NCI-H748 (cell line): ENCODE measurements at regions not wholly inside any gene's neighbourhood (a gene's known extent, or its start where the extent isn't known, plus 50 kb on each side); places are given as distances from the start of the nearest gene placed in this dataset.
A peak's percentile ranks its signal among the peaks of the same experiment; 100 is the strongest.
"Not testable (repeated sequence)": the region's sequence is repeated elsewhere in the genome, so short reads cannot be mapped to it uniquely, and the experiment has no call there.

Source experiments
- DNase-seq: peaks from one replicate; lab custom pipeline; 2025; ENCODE audit not compliant: unreplicated experiment; lab: John Stamatoyannopoulos, UW

DNA sequence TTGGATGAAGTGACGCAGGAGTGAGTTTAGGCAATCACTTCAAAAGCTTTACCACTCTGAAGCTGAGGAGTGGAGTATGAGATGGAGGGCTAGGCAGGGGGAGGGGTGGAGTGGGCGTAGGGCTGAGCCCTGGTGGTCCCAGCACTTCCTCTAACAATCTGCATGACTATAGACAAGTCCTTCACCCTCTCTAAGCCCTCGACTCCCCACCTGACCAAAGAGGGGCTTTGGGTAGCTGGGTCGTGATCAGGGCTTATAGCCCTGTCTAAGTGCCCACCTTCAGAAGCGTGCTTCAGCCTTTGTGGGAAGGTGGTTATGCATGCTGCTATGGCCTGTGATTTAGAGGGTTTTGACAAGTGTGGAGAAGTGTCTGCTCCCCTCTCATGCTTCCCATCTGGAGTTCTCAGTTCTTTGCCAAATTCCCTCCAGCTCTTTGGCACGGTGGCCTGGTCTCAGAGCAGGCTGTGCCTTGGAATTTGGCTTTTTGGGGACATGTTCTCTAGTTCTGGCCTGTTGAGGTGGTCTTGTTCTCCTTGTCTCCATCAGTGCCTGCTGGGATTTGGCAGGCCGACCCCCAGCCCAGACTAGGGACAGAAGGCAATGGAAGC, 53.0 kb downstream of the ACTBL2 start:
- DNase-seq, result no peak

DNA sequence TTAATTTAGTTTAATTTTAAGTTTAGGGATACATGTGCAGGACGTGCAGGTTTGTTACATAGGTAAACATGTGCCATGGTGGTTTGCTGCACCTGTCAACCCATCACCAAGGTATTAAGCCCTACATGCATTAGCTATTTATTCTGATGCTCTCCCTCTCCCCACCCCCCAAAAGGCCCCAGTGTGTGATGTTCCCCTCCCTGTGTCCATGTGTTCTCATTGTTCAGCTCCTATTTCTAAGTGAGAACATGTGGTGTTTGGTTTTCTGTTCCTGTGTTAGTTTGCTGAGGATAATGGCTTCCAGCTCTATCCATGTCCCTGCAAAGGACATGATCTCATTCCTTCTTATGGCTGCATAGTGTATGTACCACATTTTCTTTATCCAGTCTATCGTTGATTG, 53.6 kb downstream of the ACTBL2 start:
- not testable (repeated sequence) for DNase-seq

DNA sequence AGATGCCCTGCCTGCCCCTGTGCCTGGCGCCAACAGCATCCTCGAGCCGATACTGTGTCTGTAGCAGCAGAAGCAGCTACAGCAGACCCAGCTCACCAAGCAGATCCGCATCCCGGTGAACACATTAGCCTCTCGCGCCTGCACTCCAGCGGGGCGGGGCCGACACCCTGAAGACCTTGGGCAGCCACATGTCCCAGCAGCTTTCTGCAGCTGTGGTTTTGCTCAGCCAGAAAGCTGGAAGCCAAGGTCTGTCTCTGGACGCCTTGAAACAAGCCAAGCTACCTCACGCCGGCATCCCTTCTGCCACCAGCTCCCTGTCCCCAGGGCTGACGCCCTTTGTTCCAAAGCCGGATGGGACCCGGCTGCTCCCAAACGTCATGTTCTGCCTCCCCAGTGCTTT, 59.6 kb downstream of the ACTBL2 start:
- DNase-seq, result peak; percentile 71

DNA sequence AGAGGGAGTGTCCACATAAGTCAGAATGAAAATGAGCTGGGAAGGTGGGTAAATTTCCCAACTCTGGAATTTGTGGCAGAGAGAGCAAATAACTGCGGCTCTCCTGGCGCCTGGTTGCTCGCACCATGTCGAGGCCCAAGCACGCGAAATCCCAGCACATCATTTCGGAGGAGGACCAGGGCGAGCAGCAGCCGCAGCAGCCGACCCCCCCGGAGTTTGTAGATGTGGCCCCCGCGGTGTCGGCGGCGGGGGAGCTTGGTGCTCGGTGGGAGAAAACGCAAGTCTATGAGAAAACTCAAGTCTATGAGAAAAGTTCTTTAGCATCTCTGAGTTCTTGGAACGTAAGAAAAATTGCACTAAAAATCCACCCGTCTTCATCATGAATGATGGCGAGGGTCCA, 60.3 kb downstream of the ACTBL2 start:
- no peak for DNase-seq

DNA sequence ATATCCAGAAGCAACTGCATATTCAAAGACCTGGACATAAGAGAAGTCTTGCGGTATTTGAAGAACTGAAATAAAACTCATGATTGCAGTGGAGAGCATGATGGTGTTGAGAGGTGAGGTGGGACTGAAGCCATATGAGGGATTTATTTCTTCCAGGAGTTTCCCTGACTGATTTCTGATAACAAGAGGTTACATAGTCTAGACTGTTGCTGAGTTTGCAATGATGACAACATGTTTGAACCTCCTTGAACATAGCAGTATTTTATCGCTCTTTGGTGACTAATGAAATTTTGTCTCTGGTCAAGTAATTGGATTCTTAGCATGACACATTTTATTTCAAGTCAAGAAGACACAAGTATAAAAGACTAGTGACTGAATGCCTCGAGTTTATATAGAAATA, 61.8 kb downstream of the ACTBL2 start:
- no peak for DNase-seq

DNA sequence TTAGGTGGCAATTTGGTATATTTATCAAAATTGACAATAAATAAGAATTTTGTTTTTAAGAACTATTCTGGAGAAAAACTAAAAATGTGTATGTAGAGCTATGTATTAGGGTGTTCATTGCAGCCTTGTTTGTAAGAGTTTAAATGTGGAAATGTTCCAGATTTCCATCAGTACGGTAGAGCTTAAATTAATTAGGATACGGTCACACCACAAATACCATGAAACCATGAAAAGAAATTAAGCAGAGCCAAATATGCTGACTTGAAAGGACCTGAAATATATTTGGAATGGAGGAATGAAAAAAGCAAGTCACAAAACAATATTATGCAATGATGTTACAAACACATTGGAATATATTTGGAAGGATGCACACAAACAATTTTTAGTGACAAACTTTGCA, 64.6 kb downstream of the ACTBL2 start:
- DNase-seq, result no peak

DNA sequence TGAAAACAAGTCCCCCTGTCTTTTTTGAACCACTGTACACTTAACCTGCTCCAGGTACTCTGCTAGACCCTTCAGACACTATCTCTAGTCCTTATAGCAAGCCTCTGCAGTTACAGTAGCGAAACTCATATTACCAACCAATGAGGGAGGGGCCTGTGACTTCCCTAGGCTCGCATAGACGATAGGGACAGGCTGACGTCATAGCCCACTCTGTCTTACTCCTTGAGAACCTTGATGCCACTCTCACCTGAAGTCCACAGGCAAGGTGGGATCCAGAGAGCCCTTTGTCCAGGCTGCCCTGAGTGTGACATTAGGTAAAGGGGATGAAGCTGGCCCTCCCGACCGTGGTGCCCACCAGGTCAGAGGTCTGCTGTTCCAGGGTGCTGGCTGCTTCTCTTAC, 65.3 kb downstream of the ACTBL2 start:
- no peak for DNase-seq

DNA sequence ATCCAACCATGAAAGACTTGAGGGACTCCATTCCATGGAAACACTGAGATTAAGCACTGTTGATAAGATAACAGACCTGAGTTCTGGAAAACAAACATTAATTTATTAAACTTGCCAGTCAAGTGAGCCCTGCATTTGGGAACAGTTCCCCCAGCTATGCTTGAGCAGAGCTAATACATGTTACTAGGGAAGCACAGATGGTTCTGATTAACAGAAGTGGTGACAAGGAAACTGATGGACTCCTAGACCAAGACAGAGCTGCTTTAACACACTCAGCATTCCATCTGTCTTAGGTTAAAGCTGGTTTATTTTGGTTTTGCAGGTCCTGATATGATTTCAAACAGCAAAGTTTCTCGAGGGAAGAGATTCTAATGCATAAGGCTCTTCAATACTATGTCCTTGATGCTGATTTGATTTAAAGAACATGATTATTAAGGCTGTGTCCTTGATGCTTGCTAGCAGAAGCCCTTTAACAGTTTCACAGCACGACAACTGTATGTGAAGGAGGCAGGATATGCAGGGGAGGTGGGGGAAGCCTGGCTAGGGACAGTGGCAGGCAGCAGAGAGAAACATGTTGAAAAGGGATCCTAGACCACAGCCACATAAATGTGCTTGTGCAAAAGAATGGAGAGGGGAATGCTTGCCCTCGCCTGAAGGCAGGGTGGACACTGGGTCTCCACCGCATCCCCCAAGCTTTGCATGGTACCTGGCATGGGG, 66.2 kb downstream of the ACTBL2 start:
- DNase-seq, result no peak

DNA sequence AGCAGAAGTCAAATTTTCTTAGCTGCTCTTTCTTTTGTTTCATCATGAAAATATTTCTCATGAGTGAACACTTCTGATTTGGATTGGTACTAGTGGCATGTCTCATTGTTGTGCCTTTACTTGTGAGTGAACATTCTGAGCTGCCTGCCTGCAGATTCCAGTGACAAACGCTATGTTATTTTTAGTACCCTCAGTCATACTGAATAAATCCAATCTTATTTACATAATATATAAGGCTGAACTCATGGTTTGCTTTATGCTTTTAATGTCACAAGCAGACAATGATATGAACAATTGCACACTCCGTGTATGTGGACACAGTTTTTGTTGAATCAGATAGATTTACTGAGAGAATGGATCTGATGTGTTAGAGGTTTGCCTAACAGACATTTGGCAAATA, 67.8 kb downstream of the ACTBL2 start:
- no peak for DNase-seq

DNA sequence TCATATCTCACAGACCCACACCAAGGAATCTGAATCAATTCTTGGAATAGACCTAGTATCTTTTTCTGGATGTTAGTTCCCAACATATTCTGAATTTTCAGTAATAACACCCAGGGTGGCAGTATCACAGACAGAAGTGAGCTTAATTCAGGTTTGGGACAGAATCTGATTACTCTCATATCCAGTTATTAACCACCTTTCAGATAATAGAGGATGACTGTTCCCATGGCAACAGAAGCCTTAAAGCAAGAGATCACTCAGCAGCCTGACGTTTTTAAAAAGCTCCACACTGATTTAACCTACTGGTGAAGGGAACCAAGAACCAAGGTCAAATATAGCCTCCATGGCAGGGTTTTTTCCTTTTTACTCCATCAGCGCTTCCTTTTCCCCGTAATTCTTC, 68.4 kb downstream of the ACTBL2 start:
- peak; percentile 47 for DNase-seq

DNA sequence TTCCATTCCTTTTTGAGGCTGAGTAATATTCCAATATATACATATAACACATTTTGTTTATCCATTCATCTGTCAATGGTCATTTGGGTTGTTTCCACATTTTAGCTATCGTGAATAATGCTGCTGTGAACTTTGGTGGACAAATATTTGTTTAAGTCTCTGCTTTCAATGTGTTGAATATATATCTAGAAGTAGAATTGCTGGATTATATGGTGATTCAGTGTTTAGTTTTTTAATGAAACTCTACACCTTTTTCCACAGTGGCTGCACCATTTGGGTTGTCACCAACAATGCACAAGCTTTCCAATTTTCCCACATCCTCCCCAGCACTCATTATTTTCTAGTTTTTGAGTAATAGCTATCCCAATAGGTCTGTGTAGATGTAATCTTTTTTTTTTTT, 69.5 kb downstream of the ACTBL2 start:
- no peak for DNase-seq

DNA sequence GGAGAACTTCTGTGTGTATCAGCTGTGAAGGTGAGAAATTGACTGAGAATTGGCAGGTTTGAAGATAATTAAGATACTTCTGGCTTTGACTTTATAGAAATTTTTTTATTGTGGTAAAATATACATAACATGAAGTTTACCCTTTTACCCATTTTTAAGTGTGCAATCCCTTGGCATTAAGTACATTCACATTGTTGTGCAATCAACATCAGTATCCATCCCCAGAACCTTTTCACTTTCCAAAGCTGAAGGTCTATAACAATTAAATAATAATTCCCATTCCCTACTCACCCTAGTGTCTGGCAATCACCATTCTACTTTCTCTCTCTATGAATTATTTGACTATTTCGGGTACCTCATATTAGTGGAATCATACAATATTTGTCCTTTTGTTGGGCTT, 69.9 kb downstream of the ACTBL2 start:
- DNase-seq, result no peak

DNA sequence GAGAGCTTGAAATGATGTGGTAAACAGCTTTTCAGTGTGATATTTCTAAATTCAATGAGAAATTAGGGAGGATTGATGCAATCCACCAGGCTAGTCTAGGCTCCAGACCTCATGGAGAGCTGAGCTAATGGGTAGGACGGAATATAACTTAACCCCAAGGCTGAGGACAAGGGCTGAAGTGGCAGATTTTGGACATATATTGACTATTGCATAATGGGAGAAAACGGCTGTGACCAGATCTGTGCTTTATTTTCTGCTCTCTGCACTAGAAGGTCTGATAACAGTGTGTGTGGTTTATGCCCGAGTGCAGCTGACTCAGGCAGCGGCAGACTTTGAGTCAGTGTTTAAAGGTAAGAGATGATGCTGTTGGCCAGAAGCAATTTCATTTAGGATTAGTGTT, 70.6 kb downstream of the ACTBL2 start:
- no peak for DNase-seq

DNA sequence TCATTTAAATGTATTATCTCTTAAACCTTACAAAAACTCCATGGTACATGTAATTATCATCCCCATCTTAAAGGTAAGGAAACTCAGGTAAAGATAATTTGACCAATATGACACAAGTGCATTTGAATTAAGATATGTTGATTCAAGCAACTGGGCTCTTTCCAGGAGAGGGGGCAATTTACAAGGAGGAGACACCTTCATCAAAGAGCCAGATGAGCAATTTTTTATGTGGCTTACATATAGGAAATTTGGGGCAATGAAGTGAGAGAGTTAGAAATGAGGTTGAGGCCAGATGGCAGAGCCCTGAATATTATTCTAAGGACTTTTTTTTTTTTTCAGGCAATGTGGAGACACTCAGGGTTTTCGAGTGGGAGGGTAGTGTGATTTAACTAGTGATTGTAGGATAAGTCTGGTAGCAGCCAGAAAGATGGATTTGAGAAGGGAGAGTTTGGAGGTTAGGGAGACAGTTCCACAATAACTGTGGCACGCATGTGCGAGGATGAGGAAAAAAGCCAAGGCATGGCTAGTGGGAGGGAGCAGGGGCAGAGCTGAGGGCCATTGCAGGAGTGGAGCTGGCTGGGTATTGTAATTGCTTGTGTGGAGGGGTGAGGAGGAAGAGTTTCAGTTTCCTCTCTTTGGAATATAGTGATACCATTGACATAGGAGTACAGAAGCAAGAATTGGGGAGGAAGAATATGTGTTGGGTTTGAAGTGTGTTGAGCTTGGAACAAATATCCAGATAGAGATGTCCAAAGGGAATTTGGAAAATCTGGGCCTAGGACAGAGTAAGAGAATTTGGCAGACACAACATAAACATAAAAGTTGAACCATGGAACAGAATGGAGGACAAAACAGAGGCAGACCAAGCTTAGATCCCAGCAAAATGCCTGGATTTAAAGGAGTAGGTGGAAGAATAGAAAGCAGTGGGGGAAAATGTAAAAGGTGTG, 72.0 kb downstream of the ACTBL2 start:
- no peak for DNase-seq

DNA sequence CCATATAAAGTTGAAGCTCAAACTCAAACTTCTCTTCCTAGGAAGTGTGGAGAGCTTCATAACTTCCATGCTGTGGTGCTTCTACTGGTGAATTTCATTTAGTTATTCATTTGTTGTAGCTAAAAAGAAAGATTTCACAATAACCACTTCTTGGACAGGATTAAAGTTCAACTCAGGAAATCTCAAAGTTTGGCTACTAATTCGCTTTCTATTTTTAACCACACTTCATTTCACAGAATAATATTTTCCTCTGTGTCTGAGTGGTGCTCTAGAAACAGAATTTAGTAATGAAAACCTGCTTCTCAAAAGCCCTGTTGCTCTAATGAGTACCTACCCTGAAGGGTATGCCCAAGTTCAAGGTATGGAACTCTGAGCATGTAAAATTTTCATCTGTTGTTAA, 73.9 kb downstream of the ACTBL2 start:
- no peak for DNase-seq

DNA sequence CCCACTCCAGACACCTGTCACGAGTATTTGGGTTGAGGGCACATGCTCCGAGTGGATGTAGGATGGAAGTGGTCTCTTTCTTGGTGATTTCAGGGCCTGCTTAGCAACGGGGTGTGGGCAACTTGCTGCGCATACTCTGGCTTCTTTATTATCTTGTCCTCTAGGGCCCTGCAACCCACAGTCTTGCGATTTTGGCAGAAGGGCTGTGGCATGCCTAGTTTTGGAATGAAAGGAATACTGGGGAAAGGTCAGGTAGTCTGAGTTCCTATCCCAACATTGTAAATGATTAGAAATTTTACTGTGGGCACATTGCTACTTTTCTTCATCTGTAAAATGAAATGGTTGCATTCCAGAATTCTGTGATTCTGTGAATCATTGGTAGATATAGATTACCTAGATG, 74.3 kb downstream of the ACTBL2 start:
- DNase-seq, result no peak

DNA sequence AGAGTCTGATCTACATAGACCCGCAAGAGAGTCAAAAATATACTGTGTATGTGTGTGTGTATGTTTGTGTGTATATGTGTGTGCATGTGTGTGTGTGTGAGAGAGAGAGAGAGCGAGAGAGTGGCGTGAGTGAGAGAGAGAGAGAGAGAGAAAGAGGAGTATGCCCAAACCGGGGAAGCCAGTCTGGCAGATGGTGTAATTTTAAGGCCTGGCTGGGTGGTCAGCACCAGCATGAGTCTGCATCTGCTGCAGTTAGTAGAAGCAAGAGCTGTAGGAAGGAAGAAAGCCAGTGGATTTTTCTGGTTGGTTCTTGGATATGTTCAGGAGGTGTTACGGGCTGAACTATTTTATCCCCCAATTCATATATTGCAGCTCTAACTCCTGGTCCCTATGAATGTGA, 75.2 kb downstream of the ACTBL2 start:
- no peak for DNase-seq

DNA sequence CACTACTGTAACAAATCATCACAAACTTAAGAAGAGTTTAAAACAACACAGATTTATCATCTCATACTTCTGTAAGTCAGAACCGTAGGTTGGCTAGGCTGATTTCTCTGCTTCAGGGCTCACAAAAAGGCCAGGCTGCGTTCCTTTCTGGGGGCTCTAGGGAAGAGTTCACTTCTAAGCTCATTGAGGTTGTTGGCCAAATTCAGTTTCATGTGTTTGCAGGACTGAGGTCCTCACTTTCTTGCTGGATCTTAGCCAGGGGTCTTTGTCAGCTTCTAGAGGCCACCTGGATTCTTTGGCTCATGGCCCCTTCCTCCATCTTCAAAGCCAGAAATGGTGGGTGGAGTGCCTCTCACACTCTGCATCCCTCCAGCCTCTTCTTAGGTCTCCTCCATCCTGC, 76.0 kb downstream of the ACTBL2 start:
- DNase-seq, result no peak

DNA sequence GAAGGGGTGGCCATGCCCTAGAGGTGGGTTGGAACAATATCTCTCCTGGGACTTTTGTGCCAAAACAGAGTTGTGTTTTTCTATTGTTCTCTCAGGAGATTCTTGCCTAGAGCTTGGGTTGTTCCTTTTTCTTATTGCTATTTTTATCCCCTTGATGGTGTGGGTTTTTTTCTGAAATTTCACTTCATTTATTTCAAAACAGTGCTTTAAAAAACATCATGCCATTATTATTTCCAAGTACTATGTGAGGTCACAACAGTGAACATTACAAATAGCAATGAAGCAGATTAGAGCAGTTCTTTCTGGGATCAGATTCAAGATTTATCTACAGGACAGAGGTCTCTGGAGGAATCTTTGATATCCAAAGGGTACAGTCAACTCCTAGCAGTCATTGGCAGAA, 76.6 kb downstream of the ACTBL2 start:
- no peak for DNase-seq

DNA sequence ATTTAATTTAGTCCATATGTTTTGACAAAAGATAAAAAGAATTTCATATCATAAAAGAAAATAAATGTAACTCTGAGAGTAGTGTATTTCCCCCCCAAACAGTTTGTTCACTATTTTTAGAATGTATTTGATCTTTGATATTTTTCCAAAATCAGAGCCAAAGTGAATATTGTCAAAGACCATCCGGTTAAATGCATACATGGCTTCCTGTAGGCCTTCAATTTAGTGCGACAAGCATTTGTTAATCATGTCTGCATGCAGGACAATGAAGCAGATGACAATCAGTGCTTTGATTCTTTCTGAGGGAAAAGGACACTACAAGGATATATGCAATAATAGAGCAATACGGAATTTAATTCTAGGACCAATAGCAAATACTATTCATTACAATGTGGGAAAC, 79.8 kb downstream of the ACTBL2 start:
- no peak for DNase-seq

DNA sequence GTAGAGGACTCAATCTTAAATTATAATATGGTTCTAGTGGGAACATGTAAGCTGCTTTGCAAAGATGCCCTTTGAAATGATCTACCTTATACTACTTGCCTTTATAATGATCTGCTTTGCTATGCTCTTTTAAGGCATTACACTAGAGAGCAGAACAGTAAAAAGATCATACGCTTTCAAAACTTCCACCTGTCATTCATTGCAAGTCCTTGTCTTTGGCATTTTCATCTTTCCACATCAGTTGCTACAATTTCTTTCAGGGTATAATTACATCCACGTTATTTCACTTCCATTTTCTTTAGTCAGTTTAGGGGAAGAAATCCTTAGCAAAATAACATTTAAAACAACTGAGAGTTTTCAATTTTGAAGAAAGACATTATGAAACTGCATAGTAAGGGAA, 80.3 kb downstream of the ACTBL2 start:
- DNase-seq, result no peak
